Endometrial microvascular endothelial cells (primary cell): ENCODE measurements at regions not wholly inside any gene's neighbourhood (a gene's known extent, or its start where the extent isn't known, plus 50 kb on each side); places are given as distances from the start of the nearest gene placed in this dataset.
"Not testable (repeated sequence)": the region's sequence is repeated elsewhere in the genome, so short reads cannot be mapped to it uniquely, and the experiment has no call there.

Experiments
- in situ Hi-C: cut with HindIII; loops from 2 replicates; pipeline ENCODE4 v1.10.0; 2017; ENCODE audit warnings: low sequenced_read_pairs, low pct_unique_long_range_greater_than_20kb; ENCODE audit errors: inconsistent ontology term

- in situ Hi-C loops: no loop called here
Measured at GRCh38 chr5:92364986-92365550, 982.0 kb upstream of the ARRDC3 start.

DNA sequence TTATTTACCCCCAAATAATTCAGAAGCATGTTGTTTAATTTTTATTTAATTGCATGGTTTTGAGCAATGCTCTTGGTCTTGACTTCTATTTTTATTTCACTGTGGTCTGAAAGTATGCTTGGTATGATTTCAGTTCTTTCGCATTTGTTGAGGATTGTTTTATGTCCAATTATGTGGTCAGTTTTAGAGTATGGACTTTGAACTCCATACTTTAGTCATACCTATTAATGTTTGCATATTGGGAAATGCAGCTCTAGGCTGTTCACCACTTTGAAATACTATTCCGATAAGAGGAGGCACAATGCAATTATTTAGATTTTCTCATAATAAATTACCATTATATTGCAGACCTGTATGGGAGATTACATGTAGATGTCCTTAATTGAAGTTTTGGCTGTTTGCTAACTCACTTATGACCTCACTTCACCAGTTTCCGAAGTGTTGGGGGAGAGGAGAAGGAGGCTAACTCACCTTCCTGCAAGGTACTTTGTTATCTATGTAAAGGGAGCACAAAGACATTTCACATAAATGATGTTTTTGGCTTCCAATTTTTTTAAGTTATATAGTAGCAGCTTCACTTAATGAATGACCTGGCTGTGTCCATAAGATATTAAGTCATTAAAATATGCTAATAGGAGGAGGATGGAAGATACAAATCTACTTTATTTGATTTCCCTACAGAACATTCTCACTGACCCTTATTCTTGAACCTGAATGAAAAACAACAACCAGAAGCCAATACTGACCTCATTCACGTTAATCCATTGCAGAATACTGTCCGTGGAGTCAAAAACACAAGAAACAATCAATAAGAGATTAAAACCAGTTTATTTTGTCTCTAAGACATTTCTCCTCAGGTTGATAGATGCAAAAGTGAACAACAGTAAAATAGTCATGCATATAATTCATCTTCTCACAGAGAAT is 970.3 kb upstream of the ARRDC3 start:
- in situ Hi-C loops: no loop called here

GRCh38 chr5:92337772-92338234 is 954.7 kb upstream of the ARRDC3 start:
- in situ Hi-C loops: no loop called here

DNA sequence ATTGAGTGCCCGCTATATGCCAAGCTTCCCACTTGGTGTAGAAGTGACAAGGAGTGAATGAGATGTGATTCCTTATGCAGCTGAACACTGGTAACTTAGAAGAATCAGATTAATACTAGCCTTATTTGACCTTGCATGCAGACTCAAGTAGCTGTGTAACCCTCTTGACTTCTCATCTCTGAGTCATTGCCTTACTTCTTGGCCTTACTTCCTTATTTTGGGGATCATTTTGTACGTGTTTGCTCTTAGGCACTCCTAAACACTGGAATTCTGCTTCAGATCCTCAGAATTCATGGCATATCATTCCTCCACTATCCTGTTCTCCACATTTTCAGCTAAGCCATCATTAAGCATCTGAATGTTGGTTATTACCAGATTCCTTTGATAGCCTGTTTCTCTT is 948.9 kb upstream of the ARRDC3 start:
- in situ Hi-C loops: no loop called here

GRCh38 chr5:92330365-92330764 is 947.2 kb upstream of the ARRDC3 start:
- in situ Hi-C loops: no loop called here

DNA sequence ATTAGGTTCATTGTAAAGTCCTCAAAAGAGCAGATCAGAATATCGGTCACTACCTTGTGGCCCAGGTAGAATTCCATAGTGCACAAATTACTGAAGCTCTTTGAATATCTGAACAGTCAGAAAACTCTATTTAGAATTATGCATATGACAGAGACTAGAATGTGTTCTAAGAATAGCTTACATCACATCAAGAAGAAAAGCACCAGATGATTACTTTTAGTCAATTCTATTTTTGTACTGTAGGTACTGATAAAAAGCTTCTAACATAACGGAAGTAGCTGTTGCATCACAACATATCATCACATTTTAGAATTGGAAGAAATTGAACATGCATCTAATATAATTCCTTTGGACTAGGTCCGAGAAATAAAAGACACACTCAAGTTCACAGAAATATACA is 946.6 kb upstream of the ARRDC3 start:
- in situ Hi-C loops: no loop called here

DNA sequence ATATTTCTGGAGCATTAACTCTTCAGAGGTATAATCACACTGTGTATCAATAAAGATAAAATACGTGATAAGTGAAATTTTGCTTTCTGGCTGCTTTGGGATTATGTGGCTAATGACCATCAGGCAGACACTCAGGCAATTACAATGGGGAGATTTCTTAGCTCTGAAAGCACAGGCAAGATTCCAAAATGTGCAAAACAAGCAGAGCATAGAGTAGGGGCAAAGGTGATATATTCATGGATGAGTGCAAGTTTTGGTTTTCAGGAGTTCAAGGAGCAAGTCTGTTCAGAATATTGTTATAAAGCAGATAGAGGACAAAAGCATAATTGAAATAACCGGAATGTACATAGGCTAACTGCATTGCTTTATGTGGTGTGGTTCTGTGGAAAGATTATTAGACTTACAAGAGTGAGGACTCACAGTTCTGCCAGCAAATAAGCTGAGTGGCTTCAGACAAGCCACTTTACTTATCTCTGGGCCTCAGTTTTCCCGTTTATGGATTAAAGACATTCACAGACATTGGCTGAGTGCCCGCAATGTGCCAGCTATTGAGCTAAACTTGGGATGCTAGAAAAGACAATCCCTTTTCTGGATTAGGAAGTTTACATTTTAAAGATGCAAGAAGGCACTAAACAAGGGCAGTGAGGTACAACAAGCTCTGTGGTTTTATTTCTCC is 945.6 kb upstream of the ARRDC3 start:
- in situ Hi-C loops: no loop called here

GRCh38 chr5:92320446-92320845 is 937.3 kb upstream of the ARRDC3 start:
- in situ Hi-C loops: no loop called here

DNA sequence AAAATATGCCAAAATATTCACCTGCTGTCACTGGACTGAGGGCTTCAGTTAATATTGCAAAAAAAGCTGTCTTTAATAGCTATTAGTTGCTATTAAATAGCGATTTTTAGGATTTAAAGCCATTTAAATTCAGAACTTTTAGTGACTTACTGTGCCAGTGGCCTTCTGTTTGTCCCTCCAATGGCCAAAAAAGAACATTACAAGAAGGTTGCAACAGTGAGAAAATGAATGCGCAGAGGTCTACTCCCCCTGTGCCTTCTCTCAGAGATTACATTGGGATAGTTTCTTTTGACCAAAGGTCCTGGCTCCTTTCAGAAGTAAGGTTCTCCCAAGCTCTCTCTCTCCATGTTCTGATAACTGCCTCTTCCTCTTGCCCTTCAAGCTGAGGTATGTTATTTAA is 930.3 kb upstream of the ARRDC3 start:
- in situ Hi-C loops: no loop called here

GRCh38 chr5:92309336-92309991 is 926.3 kb upstream of the ARRDC3 start:
- in situ Hi-C loops: no loop called here

- in situ Hi-C loops: no loop called here
Measured at GRCh38 chr5:92308679-92309078, 925.6 kb upstream of the ARRDC3 start.

DNA sequence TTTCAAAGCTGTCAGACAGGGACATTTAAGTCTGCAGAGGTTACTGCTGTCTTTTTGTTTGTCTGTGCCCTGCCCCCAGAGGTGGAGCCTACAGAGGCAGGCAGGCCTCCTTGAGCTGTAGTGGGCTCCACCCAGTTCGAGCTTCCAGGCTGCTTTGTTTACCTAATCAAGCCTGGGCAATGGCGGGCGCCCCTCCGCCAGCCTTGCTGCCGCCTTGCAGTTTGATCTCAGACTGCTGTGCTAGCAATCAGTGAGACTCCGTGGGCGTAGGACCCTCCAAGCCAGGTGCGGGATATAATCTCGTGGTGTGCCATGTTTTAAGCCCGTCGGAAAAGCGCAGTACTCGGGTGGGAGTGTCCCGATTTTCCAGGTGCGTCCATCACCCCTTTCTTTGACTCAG is 919.2 kb upstream of the ARRDC3 start:
- in situ Hi-C loops: not testable (repeated sequence)

DNA sequence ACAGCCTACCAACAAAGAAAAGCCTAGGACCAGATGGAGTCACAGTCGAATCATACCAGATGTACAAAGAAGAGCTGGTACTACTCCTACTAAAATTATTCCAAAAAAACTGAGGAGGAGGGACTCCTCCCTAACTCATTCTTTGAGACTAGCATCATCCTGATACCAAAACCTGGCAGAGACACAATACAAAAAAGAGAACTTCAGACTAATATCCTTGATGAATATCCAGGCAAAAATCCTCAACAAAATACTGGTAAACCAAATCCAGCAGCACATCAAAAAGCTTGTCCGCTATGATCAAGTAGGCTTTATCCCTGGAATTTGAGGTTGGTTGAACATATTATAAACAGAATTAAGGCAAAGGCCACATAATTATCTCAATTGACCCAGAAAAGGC is 900.4 kb upstream of the ARRDC3 start:
- in situ Hi-C loops: no loop called here

- in situ Hi-C loops: not testable (repeated sequence)
Measured at GRCh38 chr5:92271750-92272149, 888.6 kb upstream of the ARRDC3 start.

DNA sequence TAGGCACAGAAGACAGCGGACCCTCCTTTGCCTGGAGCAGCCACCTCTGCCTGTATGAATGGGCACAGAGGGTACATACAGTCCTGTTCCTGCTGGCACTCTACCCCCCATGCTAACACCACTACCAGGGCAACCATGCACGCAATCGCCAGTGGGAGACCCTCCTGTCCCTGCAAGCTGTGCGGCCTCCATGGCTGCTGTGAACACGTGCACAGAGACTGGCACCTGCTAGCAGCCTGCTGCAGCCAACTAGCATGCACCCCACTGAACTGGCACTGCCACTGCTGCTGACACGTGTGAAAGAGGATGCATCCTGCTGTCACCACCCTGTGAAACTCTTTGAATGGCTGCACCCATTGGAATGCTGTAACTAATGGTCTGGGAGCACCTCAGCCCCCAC is 885.2 kb upstream of the ARRDC3 start:
- in situ Hi-C loops: no loop called here

DNA sequence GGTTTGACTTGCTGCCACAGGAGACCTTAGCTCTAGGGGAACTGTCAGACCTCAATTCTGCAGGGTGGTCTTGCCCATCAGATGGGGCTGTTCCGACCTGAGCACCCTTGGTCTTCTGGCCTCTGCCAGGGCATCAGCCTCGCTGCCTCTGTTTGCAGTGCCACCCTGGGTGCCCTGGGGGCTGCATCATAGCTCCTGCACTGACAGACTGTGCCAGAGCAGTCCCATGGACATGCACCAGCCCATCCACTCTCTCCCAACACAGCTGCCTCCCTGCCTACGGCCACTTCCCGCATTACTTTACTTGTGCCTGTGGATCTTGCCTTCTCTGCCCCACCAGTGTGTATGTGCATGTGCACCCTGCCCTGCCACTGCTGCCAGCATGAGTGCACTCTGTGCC is 884.7 kb upstream of the ARRDC3 start:
- in situ Hi-C loops: no loop called here

- in situ Hi-C loops: no loop called here
Measured at GRCh38 chr5:92265804-92266203, 882.7 kb upstream of the ARRDC3 start.

DNA sequence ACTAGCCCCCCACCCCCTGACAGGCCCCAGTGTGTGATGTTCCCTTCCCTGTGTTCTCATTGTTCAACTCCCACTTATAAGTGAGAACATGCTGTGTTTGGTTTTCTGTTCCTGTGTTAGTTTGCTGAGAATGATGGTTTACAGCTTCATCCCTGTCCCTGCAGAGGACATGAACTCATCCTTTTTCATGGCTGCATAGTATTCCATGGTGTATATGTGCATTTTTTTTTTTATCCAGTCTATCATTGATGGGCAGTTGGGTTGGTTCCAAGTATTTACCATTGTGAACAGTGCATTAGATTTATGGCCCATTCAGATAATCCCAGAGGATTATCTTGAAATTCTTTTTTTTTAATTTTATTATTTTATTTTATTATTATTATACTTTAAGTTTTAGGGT is 872.5 kb upstream of the ARRDC3 start:
- in situ Hi-C loops: not testable (repeated sequence)

DNA sequence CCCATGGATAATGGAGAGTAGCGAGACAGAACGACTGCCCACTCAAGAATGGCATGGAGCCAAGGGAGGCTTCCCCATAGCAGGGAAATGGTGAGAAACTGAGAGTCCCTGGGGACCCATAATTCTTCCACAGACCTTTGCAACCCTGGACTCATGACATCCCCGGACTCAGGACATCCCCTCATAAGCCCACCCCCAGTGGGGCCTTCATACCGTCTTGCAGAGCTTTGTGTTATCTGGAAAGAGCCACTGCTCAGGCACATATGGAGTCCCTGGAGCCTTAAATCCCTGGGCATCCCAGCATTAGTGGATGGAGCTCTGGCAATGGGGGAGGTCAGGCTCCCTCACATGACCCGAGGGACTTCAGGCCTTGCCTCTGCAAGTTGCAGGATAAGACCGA is 865.4 kb upstream of the ARRDC3 start:
- in situ Hi-C loops: no loop called here
